ENCODE measurements at regions not wholly inside any gene's neighbourhood (a gene's known extent, or its start where the extent isn't known, plus 50 kb on each side); places are given as distances from the start of the nearest gene placed in this dataset.

DNA sequence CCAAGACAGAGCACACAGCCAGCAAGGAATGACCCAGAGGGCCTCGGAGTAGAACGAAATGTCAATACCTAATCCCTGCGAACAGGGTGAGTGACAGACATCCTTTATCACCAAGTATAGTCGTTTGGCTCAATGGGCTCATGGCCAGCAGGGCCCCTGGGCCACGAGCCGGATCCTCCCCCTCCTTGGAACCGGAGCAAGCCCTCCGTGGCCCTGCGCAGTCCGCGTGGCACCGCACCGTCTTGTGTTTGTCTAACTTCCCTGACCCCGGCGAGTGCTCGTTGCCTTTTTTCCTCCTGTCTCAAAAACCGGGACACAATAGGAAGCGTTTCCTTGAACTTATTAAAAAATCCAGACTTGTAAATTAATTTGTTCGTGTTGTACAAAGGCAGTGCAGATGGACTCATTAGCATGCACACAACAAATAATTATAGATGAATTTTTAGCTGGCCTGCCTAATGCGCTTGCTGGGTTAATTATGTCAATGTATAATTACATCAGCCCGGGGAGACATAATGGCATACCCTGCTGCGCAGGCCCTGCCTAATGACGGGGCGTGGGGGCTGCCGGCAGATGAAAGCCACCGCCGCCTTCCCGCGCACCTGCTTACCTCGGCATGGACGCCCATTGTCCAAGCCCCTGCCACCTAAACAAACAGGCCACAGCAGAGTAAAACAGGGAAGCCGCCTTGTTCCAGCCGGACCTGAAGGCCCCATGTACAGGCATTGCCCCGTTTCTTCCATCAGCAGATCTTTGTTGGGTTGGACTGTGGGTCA lies 81.6 kb downstream of the PHETA1 start:
- H3K4me3 Mint-ChIP-seq: no peak overlapping the region
- DNase-seq: no peak
- H3K4me1 Mint-ChIP-seq: no peaks in the 10 kb centered on the region
- H3K27ac Mint-ChIP-seq: no peak overlapping the region
- POLR2A ChIA-PET: no interaction called here
- no peaks in the 10 kb centered on the region for H3K27me3 Mint-ChIP-seq
- no peak for ATAC-seq (ENCODE audit: low read depth)
- H3K9me3 Mint-ChIP-seq: no peaks in the 10 kb centered on the region
- H3K36me3 Mint-ChIP-seq: no peaks in the 10 kb centered on the region

DNA sequence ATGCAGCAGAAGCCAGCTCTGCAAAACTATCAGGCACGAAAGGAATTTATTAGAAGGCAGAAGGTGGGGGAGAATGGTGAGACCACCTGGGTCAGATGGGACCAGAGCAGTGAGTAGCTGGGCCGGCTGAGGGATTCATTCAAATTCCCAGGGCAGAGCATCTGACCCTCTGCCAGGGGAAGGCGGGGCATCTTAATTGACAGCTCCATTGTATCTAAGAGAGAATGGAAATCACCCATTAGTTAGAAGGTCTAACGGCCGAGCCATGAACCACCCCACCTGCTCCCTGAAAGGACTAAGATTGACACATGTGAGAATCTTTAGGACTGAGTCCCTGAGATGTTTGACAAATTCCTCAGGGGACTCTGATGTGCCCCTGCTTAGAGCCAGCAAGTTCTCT lies 83.7 kb downstream of the PHETA1 start:
- Mint-ChIP-seq H3K4me1 (no peaks in the 10 kb centered on the region), H3K9me3 (peaks cover 13% of the 10 kb centered on the region), H3K36me3 (no peaks in the 10 kb centered on the region), H3K4me3 (no peak overlapping the region), H3K27ac (no peak overlapping the region), H3K27me3 (no peaks in the 10 kb centered on the region)
- no peak for ATAC-seq (ENCODE audit: low read depth)
- POLR2A ChIA-PET: no interaction called here
- DNase-seq: no peak

DNA sequence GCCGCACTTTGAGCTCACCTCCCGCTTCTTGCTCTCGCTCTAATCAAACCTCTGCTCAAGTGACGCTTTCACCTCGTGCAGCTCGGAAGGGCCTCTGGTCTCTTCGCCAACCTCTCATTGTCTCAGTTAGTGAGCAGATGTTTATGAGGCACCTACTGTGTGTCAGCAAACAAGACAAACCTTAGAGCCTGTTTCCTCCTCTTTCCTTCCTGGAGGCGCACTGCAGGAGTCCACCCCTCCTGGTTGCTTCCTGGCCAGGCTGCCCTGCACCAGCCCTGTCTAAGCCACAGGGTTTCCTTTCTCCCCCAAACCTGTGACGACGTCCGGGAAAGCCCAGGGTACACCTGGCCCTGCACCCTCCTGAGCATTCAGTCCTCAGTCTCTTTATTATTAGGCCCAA lies 84.2 kb downstream of the PHETA1 start:
- ATAC-seq (ENCODE audit: low read depth): no peak
- H3K4me1 Mint-ChIP-seq: no peaks in the 10 kb centered on the region
- no peaks in the 10 kb centered on the region for H3K27me3 Mint-ChIP-seq
- H3K27ac Mint-ChIP-seq: no peak overlapping the region
- H3K36me3 Mint-ChIP-seq: no peaks in the 10 kb centered on the region
- POLR2A ChIA-PET: no interaction called here
- DNase-seq: no peak
- peaks cover 13% of the 10 kb centered on the region for H3K9me3 Mint-ChIP-seq
- no peak overlapping the region for H3K4me3 Mint-ChIP-seq

DNA sequence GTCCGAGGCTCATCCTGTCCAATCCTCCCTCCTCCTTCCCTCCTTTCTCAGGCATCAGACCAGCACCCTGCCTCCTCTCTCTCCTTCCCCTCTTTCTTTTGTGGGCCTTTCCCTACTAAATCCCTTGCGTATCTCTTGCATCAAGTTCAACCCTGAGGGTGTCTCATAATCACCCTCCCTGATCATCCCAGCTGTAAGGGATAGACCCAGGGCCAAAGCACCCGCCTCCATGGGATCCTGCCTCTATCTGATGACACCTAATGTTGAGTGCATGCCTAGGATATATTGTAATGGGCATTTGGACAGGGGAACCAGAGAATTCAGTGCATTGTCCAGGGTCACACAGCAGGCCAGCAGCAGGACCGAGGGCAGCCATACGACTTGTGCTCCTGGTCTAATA lies 84.9 kb downstream of the PHETA1 start:
- H3K4me3 Mint-ChIP-seq: no peak overlapping the region
- no peak for ATAC-seq (ENCODE audit: low read depth)
- no peaks in the 10 kb centered on the region for H3K36me3 Mint-ChIP-seq
- DNase-seq: no peak
- peaks cover 15% of the 10 kb centered on the region for H3K9me3 Mint-ChIP-seq
- H3K4me1 Mint-ChIP-seq: no peaks in the 10 kb centered on the region
- no peaks in the 10 kb centered on the region for H3K27me3 Mint-ChIP-seq
- no peak overlapping the region for H3K27ac Mint-ChIP-seq
- POLR2A ChIA-PET: no interaction called here

DNA sequence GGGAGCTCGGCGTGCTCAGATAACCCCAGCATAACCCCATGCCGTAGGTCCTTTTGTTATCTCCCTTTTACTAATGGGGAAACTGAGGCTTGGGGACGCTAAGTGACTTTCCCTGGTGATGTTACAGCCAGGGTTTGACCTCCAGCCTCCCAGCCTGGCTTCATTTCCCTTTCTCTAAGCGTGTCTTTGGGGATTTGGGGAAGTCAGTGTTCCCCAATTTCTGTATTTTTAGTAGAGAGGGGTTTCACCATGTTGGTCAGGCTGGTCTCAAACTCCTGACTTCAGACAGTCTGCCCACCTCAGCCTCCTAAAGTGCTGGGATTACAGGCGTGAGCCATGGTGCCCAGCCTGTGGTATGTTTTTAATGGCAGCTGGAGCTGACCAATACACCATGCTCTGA lies 85.4 kb downstream of the PHETA1 start:
- H3K4me3 Mint-ChIP-seq: no peak overlapping the region
- H3K9me3 Mint-ChIP-seq: peaks cover 15% of the 10 kb centered on the region
- no peaks in the 10 kb centered on the region for H3K36me3 Mint-ChIP-seq
- no peak for ATAC-seq (ENCODE audit: low read depth)
- no peaks in the 10 kb centered on the region for H3K4me1 Mint-ChIP-seq
- no peak for DNase-seq
- H3K27ac Mint-ChIP-seq: no peak overlapping the region
- POLR2A ChIA-PET: no interaction called here
- no peaks in the 10 kb centered on the region for H3K27me3 Mint-ChIP-seq

DNA sequence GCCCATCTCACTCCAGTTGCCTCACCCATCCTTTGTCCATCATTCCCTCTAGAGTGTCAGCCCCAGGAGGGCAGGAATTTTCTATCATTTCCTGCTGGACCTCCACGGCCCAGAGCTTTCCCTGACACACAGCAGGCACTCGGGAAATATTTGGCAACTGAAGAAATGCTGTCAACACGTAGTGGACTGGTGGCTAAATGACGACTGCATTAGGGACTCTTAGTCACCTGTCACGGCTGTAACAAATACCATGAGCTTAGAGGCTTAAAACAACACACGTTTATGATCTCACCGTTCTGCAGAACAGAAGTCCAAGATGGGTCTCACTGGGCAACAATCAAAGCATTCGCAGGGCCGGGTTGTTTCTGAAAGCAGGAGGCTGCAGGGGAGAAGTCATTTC lies 91.3 kb downstream of the PHETA1 start:
- DNase-seq: no peak
- Mint-ChIP-seq H3K9me3 (peaks cover 15% of the 10 kb centered on the region), H3K4me1 (peaks cover 1% of the 10 kb centered on the region), H3K36me3 (no peaks in the 10 kb centered on the region), H3K27ac (no peak overlapping the region), H3K27me3 (peaks cover 2% of the 10 kb centered on the region), H3K4me3 (no peak overlapping the region)
- no peak for ATAC-seq (ENCODE audit: low read depth)
- POLR2A ChIA-PET: no interaction called here

DNA sequence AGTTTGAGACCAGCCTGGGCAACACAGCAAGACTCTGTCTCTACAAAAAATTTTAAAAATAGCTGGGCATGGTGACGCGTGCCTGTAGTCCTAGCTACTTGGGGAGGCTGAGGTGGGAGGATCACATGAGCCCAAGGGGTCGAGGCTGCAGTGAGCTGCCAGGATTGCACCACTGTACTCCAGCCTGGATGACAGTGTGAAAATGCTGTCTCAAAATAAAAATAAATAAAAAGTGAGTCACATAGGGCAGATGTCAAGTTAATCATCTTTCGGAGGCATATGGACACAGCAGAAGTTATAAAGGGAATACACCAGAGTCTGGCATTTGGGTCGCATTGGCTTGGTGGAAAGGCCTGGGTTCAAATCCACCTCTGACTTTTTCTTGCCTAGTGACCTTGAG lies 92.7 kb downstream of the PHETA1 start:
- Mint-ChIP-seq H3K27me3 (peaks cover 9% of the 10 kb centered on the region), H3K27ac (no peak overlapping the region), H3K9me3 (peaks cover 9% of the 10 kb centered on the region), H3K36me3 (no peaks in the 10 kb centered on the region), H3K4me3 (no peak overlapping the region), H3K4me1 (peaks cover 3% of the 10 kb centered on the region)
- no peak for ATAC-seq (ENCODE audit: low read depth)
- POLR2A ChIA-PET: no interaction called here
- DNase-seq: no peak

DNA sequence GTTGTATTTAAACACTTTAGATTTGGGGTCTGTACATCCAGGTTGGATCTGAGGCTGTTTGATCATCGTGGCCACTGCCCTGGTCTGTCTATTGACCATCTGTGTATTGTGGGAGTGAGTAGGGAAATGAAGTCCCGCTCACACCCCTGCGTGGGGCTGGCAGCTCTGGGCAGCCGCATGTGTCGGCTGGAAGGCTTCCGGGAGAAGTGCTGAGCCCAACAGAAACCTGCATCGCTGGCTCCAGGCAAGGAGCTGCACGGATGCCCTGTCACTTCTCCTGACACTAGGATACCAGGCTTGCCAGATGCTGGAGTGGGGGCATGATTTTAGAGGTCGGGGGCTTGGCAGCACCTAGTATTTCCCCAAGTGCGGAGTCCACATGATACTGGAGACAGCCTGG lies 93.6 kb downstream of the PHETA1 start:
- Mint-ChIP-seq H3K36me3 (no peaks in the 10 kb centered on the region), H3K9me3 (peaks cover 2% of the 10 kb centered on the region), H3K27ac (no peak overlapping the region), H3K4me3 (no peak overlapping the region), H3K27me3 (peaks cover 14% of the 10 kb centered on the region), H3K4me1 (peaks cover 3% of the 10 kb centered on the region)
- POLR2A ChIA-PET: interaction anchor here (0.6 kb wide), 1 partner anchor 17 kb away, joined by 3 read pairs; no protein-coding TSS in a partner anchor
- DNase-seq (no peak), ATAC-seq (ENCODE audit: low read depth) (no peak)

DNA sequence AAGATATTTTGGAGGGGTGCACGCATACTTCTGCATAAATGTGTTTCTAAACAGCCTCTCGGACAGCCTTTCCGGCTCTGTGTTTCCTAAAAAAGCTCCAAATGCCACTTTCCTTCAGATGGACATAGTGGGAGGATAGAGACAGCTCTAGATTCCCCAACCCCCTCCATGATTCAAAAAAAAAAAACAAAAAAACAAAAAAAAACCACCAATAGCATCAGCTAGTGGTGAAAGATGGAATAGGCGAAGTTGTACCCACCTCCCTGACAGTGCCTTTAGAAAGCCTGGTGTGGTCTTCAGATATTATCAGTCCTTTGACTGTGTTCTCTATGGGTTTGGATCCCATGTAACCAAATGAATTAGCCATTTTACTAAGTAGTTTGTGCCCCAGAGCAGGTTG lies 94.1 kb downstream of the PHETA1 start:
- peaks cover 3% of the 10 kb centered on the region for H3K4me1 Mint-ChIP-seq
- POLR2A ChIA-PET: interaction anchor here (0.6 kb wide), 1 partner anchor 16 kb away, joined by 3 read pairs; no protein-coding TSS in a partner anchor
- no peak for ATAC-seq (ENCODE audit: low read depth)
- H3K27me3 Mint-ChIP-seq: peaks cover 17% of the 10 kb centered on the region
- H3K27ac Mint-ChIP-seq: no peak overlapping the region
- H3K4me3 Mint-ChIP-seq: no peak overlapping the region
- peaks cover 2% of the 10 kb centered on the region for H3K9me3 Mint-ChIP-seq
- DNase-seq: no peak
- no peaks in the 10 kb centered on the region for H3K36me3 Mint-ChIP-seq

DNA sequence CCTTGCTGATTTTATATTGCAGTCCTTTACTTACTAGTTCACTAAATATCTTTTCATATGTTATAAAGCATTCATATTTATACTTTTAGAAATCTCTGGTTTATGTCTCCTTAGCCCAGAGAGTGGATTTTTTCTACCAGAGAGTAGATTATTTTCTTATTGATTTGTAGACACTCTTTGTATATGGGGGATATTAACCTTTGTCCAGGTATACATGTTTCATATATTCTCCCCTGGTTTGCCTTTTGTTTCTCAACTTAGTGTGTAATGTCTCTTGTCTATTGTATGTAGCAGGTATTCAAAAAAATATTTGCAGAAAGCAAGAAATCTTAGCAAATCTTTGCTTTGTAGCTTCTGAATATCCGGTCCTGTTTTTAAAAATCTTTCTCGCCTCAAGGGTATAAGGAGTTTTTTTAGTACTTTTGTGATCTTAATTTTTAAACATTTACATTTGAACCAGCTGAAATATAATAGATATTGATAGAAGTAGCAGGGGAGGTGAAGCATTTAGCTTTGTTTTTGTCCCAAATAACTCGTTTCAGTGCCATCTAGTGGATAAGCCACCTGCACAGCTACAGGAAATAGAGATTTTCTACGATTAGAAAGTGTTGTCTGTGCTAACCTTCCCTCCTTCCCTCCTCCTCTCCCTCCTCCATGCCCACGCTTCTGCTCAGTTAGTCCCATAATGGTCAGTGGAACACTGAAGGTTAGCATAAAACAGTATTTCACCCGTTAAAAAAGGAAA lies 97.0 kb downstream of the PHETA1 start:
- ATAC-seq (ENCODE audit: low read depth) (no peak), DNase-seq (no peak)
- H3K9me3 Mint-ChIP-seq: no peaks in the 10 kb centered on the region
- H3K4me3 Mint-ChIP-seq: no peak overlapping the region
- no peaks in the 10 kb centered on the region for H3K36me3 Mint-ChIP-seq
- POLR2A ChIA-PET: no interaction called here
- no peak overlapping the region for H3K27ac Mint-ChIP-seq
- peaks cover 19% of the 10 kb centered on the region for H3K27me3 Mint-ChIP-seq
- H3K4me1 Mint-ChIP-seq: peaks cover 3% of the 10 kb centered on the region

DNA sequence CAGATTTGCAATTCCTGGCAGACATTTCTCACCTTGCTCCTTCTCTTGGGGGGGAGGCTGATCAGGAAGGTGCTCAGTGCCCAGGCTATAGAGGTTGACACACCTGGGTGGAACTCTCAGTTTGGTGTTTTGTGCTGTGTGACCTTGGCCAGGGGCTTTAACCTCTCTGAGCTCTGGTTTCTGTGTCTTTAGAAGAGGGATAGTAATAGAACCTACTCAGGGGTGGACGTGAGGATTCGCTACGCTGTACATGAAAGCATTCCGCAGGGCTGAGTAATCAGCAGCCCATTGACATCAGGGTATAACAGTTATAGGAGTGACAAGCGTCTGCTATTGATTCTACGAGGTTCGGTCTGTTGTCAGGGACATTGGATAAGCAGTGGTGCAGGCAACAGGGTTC lies 98.1 kb downstream of the PHETA1 start:
- H3K9me3 Mint-ChIP-seq: no peaks in the 10 kb centered on the region
- POLR2A ChIA-PET: no interaction called here
- H3K4me3 Mint-ChIP-seq: no peak overlapping the region
- no peaks in the 10 kb centered on the region for H3K36me3 Mint-ChIP-seq
- ATAC-seq (ENCODE audit: low read depth) (no peak), DNase-seq (no peak)
- no peak overlapping the region for H3K27ac Mint-ChIP-seq
- H3K4me1 Mint-ChIP-seq: peaks cover 3% of the 10 kb centered on the region
- peaks cover 19% of the 10 kb centered on the region for H3K27me3 Mint-ChIP-seq

DNA sequence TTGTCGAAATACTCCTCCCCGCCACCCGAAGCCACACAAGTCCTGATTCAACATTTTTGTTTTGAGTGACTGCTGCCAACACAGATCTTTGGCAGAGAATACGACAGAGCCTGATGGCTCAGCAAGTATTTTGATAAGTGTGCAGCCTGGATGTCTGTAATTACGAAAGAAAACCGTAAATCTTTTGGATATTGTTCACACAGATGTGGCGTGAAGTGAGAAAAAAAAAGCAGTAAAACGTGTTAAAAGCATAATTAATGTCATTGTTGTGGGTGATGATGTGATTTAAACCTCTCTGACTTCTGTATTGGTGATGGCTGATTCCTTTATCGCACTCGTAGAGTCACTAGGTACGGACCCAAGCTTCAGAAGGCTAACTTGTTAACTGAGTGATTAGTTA lies 98.7 kb downstream of the PHETA1 start:
- Mint-ChIP-seq H3K27ac (no peak overlapping the region), H3K27me3 (peaks cover 19% of the 10 kb centered on the region), H3K36me3 (no peaks in the 10 kb centered on the region), H3K9me3 (no peaks in the 10 kb centered on the region), H3K4me3 (no peak overlapping the region), H3K4me1 (peaks cover 3% of the 10 kb centered on the region)
- POLR2A ChIA-PET: no interaction called here
- ATAC-seq (ENCODE audit: low read depth) (no peak), DNase-seq (no peak)

DNA sequence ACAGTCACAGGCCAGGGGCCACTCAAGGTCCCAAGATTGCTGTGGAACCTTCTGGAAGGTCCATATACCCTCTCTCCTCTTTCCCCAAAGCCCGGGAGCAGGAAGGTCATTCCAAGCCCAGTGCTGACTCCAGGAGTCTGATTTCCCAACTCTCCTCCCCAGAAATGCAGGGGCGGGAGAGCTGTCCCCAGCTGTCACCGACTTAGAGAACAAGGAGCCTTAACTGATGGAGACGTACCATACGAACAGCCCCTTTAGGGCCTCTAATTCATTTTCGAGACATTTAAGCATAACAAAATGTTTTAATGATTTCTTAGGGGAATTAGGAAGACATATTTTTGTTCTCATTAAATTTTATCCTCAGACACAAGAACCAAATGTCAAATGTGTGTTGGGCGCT lies 99.2 kb downstream of the PHETA1 start:
- ATAC-seq (ENCODE audit: low read depth): no peak
- POLR2A ChIA-PET: no interaction called here

More for the DNA sequence above, 99.2 kb downstream of the PHETA1 start:
- H3K27ac Mint-ChIP-seq: no peak overlapping the region
- no peaks in the 10 kb centered on the region for H3K9me3 Mint-ChIP-seq
- DNase-seq: no peak
- H3K4me1 Mint-ChIP-seq: peaks cover 3% of the 10 kb centered on the region
- H3K4me3 Mint-ChIP-seq: no peak overlapping the region
- H3K27me3 Mint-ChIP-seq: peaks cover 19% of the 10 kb centered on the region
- H3K36me3 Mint-ChIP-seq: no peaks in the 10 kb centered on the region

Measured in activated naive CD8-positive, alpha-beta T cell treated with anti-CD3 and anti-CD28 coated beads, Interleukin-2, amount 10 ng/mL, durations not matched to agents 7 days and 5 days (primary cell).